ENCODE measurements at regions not wholly inside any gene's neighbourhood (a gene's known extent, or its start where the extent isn't known, plus 50 kb on each side); places are given as distances from the start of the nearest gene placed in this dataset.

DNA sequence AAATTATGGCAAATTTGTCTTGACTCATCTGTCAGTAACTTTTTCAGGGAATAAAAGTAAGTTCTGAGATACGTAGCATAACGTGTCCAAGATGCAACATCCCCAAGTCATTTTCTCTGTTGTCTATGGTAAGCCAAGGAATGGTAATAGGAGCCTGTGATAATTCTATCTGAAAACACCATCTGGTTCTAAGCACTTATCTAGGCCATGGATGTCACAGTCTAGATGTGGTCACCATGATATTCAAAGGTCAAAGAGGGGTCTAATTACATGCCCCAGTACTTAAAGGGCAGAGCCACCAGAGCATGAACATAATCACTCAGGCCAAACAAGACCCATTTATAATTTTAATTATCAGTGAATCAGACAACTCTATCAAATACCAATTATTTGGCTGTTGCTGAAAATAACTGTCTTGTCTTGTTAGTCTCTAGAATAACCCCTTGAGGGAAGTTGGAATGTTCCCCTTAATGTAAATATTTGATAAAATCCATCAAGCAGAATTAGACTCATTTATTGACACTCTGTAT, 225.1 kb upstream of the MPPED2 start:
- DNase-seq (no peak), ATAC-seq (ENCODE audit: low read depth in 2 of 2) (no peak)
- H3K27ac ChIP-seq (ENCODE audit: insufficient read depth, low read length, poor library complexity, severe bottlenecking): no peak overlapping the region
- H3K27ac Mint-ChIP-seq: no peak overlapping the region
- H3K4me3 ChIP-seq (ENCODE audit: low read depth, low read length): no peak overlapping the region
- no peaks in the 10 kb centered on the region for H3K4me1 ChIP-seq (ENCODE audit: control insufficient read depth, insufficient read depth, low read length, poor library complexity, severe bottlenecking)
- no peaks in the 10 kb centered on the region for H3K27me3 Mint-ChIP-seq
- H3K9me3 ChIP-seq (ENCODE audit: control insufficient read depth in 2 of 2, low read length in 2 of 2): peaks cover 0 to 2% of the 10 kb centered on the region in 2 experiments
- H3K36me3 ChIP-seq (ENCODE audit: control insufficient read depth, insufficient read depth, low read length): no peaks in the 10 kb centered on the region
- H3K4me1 Mint-ChIP-seq: no peaks in the 10 kb centered on the region
- no peaks in the 10 kb centered on the region for H3K27me3 ChIP-seq (ENCODE audit: control insufficient read depth, insufficient read depth, low read length)
- H3K36me3 Mint-ChIP-seq: no peaks in the 10 kb centered on the region
- no peak overlapping the region for H3K4me3 Mint-ChIP-seq
- peaks cover 0 to 10% (median 5%) of the 10 kb centered on the region in 7 donors for H3K9me3 Mint-ChIP-seq

DNA sequence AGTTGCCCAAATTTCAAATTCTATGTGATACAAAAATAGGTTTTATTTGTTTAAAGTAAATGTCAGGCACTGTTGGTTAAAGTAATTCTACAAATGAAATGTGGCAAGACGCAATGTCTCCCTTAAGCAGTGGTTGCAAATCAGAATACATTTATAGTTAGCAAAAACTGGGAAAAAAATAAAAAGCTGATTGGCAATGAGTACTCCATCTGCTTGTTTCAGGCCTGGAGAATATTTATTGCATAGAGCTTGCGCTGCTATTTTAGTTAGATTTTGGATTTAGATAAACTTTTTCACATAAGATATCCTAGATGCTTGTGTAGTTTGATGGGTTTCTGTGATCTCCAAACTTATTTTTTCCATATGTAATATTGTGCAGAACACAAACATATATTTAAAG, 224.0 kb upstream of the MPPED2 start:
- H3K27ac Mint-ChIP-seq: no peak overlapping the region
- H3K36me3 Mint-ChIP-seq: no peaks in the 10 kb centered on the region
- Histone ChIP-seq H3K36me3 (ENCODE audit: control insufficient read depth, insufficient read depth, low read length) (no peaks in the 10 kb centered on the region), H3K4me1 (ENCODE audit: control insufficient read depth, insufficient read depth, low read length, poor library complexity, severe bottlenecking) (no peaks in the 10 kb centered on the region), H3K4me3 (ENCODE audit: low read depth, low read length) (no peak overlapping the region), H3K27me3 (ENCODE audit: control insufficient read depth, insufficient read depth, low read length) (no peaks in the 10 kb centered on the region), H3K27ac (ENCODE audit: insufficient read depth, low read length, poor library complexity, severe bottlenecking) (no peak overlapping the region), H3K9me3 (ENCODE audit: control insufficient read depth in 2 of 2, low read length in 2 of 2) (peaks cover 0 to 2% of the 10 kb centered on the region in 2 experiments)
- peaks cover 0 to 8% (median 5%) of the 10 kb centered on the region in 7 donors for H3K9me3 Mint-ChIP-seq
- no peak for ATAC-seq (ENCODE audit: low read depth in 2 of 2)
- DNase-seq: no peak
- H3K27me3 Mint-ChIP-seq: no peaks in the 10 kb centered on the region
- no peaks in the 10 kb centered on the region for H3K4me1 Mint-ChIP-seq
- no peak overlapping the region for H3K4me3 Mint-ChIP-seq

DNA sequence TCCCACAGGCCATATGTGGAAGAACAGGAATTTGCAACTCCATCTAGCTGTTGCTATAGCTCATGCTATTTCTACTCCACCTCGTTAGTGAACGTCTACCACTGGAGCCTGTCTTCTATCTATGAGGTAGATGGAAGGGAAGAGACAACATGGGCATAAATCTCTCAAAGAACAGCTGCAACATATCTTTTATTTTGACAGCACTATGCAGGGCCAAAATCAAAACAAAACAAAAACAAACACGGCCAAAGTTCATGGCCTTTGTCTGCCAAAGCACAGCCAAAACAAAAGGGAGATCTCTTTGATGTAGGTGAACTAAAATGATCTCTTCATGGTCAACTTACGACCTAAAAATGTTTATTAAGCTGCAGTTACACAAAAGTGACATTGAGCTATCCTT, 215.2 kb upstream of the MPPED2 start:
- Mint-ChIP-seq H3K9me3 (peaks cover 0 to 9% (median 3%) of the 10 kb centered on the region in 7 donors), H3K36me3 (no peaks in the 10 kb centered on the region), H3K4me3 (no peak overlapping the region), H3K27me3 (no peaks in the 10 kb centered on the region), H3K4me1 (no peaks in the 10 kb centered on the region), H3K27ac (no peak overlapping the region)
- H3K4me1 ChIP-seq (ENCODE audit: control insufficient read depth, insufficient read depth, low read length, poor library complexity, severe bottlenecking): no peaks in the 10 kb centered on the region
- H3K27me3 ChIP-seq (ENCODE audit: control insufficient read depth, insufficient read depth, low read length): no peaks in the 10 kb centered on the region
- H3K9me3 ChIP-seq (ENCODE audit: control insufficient read depth in 2 of 2, low read length in 2 of 2): no peaks in the 10 kb centered on the region
- H3K27ac ChIP-seq (ENCODE audit: insufficient read depth, low read length, poor library complexity, severe bottlenecking): no peak overlapping the region
- DNase-seq (no peak), ATAC-seq (ENCODE audit: low read depth in 2 of 2) (no peak)
- H3K4me3 ChIP-seq (ENCODE audit: low read depth, low read length): no peak overlapping the region
- H3K36me3 ChIP-seq (ENCODE audit: control insufficient read depth, insufficient read depth, low read length): no peaks in the 10 kb centered on the region

DNA sequence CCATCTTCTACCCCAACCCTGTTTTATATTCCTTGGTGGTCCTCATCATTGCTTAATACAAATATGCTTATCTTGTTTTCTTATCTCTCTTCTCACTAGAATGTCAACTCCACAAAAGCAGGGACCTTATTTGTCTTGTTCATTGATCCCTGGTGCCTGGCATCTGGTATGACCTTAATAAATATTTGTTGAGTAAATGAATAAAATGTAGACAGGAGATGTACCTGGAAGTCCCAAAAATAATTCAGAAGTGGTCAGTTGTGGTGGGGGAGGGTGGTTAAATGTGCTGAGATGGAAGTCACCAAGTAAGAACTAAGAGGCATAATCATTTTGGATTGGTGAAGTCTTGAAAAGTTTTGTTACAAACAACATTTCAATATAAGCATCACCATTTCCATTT, 214.8 kb upstream of the MPPED2 start:
- Histone ChIP-seq H3K27ac (ENCODE audit: insufficient read depth, low read length, poor library complexity, severe bottlenecking) (no peak overlapping the region), H3K9me3 (ENCODE audit: control insufficient read depth in 2 of 2, low read length in 2 of 2) (no peaks in the 10 kb centered on the region), H3K4me3 (ENCODE audit: low read depth, low read length) (no peak overlapping the region), H3K4me1 (ENCODE audit: control insufficient read depth, insufficient read depth, low read length, poor library complexity, severe bottlenecking) (no peaks in the 10 kb centered on the region), H3K36me3 (ENCODE audit: control insufficient read depth, insufficient read depth, low read length) (no peaks in the 10 kb centered on the region), H3K27me3 (ENCODE audit: control insufficient read depth, insufficient read depth, low read length) (no peaks in the 10 kb centered on the region)
- H3K27me3 Mint-ChIP-seq: no peaks in the 10 kb centered on the region
- ATAC-seq (ENCODE audit: low read depth in 2 of 2) (no peak), DNase-seq (no peak)
- no peak overlapping the region for H3K4me3 Mint-ChIP-seq
- H3K9me3 Mint-ChIP-seq: peaks cover 0 to 9% (median 3%) of the 10 kb centered on the region in 7 donors
- H3K27ac Mint-ChIP-seq: no peak overlapping the region
- no peaks in the 10 kb centered on the region for H3K36me3 Mint-ChIP-seq
- no peaks in the 10 kb centered on the region for H3K4me1 Mint-ChIP-seq

DNA sequence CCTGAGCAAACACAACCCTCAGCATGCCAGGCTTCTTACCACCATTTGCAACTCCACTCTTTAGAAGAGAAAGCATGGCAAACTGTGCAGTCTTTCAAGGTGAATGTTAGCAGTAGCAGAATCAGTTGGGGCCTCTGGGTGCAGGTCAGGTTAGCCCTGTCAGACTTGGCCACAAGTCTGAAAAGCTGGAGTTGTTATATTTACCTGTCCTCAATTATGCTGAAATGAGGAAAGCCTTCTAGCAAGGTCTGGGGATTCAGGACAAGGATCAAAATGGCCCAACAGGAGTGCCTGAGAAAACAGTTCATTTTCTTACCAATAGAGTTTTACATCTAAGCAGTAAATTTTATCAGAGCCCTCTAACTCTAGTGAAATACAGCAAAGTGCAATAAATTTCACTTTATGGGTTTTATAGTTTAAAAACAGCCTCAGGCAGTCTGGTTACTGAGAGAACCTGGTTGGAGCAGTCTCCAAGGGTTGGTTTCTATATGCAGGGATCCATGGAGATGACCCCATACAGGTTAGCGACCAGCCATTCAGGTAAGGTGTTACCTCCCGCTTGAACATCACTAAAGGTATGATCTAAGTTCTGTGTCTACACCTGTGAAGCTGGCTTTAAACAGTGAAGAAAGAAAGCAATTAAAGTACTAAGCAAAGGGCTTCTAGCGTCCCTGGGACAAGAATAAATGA, 212.5 kb upstream of the MPPED2 start:
- Mint-ChIP-seq H3K4me1 (no peaks in the 10 kb centered on the region), H3K4me3 (no peak overlapping the region), H3K27me3 (no peaks in the 10 kb centered on the region), H3K27ac (no peak overlapping the region), H3K9me3 (peaks cover 0 to 12% (median 3%) of the 10 kb centered on the region in 7 donors), H3K36me3 (no peaks in the 10 kb centered on the region)
- Histone ChIP-seq H3K36me3 (ENCODE audit: control insufficient read depth, insufficient read depth, low read length) (no peaks in the 10 kb centered on the region), H3K9me3 (ENCODE audit: control insufficient read depth in 2 of 2, low read length in 2 of 2) (no peaks in the 10 kb centered on the region), H3K27me3 (ENCODE audit: control insufficient read depth, insufficient read depth, low read length) (no peaks in the 10 kb centered on the region), H3K27ac (ENCODE audit: insufficient read depth, low read length, poor library complexity, severe bottlenecking) (no peak overlapping the region), H3K4me3 (ENCODE audit: low read depth, low read length) (no peak overlapping the region), H3K4me1 (ENCODE audit: control insufficient read depth, insufficient read depth, low read length, poor library complexity, severe bottlenecking) (no peaks in the 10 kb centered on the region)
- ATAC-seq (ENCODE audit: low read depth in 2 of 2) (no peak), DNase-seq (no peak)

DNA sequence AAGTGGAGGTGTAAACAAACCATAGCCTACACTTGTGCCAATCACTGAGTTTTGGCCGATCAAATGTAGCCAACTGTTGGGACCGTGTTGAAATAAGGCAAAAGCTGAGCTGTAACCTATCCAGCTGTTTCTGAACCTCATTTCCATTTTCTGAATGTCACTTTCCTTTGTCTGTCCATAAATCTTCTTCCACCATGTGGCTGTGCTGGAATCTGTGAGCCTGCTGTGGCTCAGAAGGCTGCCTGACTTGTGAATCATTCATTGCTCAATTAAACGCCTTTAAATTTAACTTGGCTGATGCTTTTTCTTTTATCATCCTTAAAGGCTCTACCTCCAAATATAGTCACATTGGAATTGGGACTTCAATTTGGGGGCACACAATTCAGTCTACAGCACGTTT, 203.1 kb upstream of the MPPED2 start:
- H3K9me3 ChIP-seq (ENCODE audit: control insufficient read depth in 2 of 2, low read length in 2 of 2): no peaks in the 10 kb centered on the region
- no peaks in the 10 kb centered on the region for H3K36me3 ChIP-seq (ENCODE audit: control insufficient read depth, insufficient read depth, low read length)
- Mint-ChIP-seq H3K9me3 (peaks cover 0 to 14% (median 4%) of the 10 kb centered on the region in 7 donors), H3K4me1 (no peaks in the 10 kb centered on the region), H3K27ac (no peak overlapping the region), H3K4me3 (no peak overlapping the region), H3K36me3 (no peaks in the 10 kb centered on the region), H3K27me3 (no peaks in the 10 kb centered on the region)
- no peaks in the 10 kb centered on the region for H3K27me3 ChIP-seq (ENCODE audit: control insufficient read depth, insufficient read depth, low read length)
- no peaks in the 10 kb centered on the region for H3K4me1 ChIP-seq (ENCODE audit: control insufficient read depth, insufficient read depth, low read length, poor library complexity, severe bottlenecking)
- DNase-seq: no peak
- ATAC-seq (ENCODE audit: low read depth in 2 of 2): no peak
- no peak overlapping the region for H3K27ac ChIP-seq (ENCODE audit: insufficient read depth, low read length, poor library complexity, severe bottlenecking)
- H3K4me3 ChIP-seq (ENCODE audit: low read depth, low read length): no peak overlapping the region

DNA sequence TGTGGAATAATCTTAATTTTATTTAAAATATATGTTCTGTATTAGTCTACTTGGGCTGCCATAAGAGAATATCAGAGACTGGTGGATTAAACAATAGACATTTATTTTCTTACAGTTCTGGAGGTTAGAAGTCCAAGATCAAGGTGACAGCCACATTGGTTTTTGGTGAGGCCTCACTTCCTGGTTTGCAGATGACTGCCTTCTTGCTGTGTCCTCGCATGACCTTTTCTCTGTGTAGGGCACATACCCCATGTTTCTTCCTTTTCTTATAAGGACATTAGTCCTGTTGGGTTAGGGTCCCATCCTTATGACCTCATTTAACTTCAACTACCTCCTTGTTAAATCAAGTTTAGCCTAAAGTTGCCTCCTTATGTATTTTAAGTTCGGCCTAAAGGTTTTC, 202.7 kb upstream of the MPPED2 start:
- no peaks in the 10 kb centered on the region for H3K36me3 Mint-ChIP-seq
- Histone ChIP-seq H3K4me3 (ENCODE audit: low read depth, low read length) (no peak overlapping the region), H3K27ac (ENCODE audit: insufficient read depth, low read length, poor library complexity, severe bottlenecking) (no peak overlapping the region), H3K4me1 (ENCODE audit: control insufficient read depth, insufficient read depth, low read length, poor library complexity, severe bottlenecking) (no peaks in the 10 kb centered on the region), H3K9me3 (ENCODE audit: control insufficient read depth in 2 of 2, low read length in 2 of 2) (no peaks in the 10 kb centered on the region), H3K27me3 (ENCODE audit: control insufficient read depth, insufficient read depth, low read length) (no peaks in the 10 kb centered on the region), H3K36me3 (ENCODE audit: control insufficient read depth, insufficient read depth, low read length) (no peaks in the 10 kb centered on the region)
- DNase-seq (no peak), ATAC-seq (ENCODE audit: low read depth in 2 of 2) (no peak)
- H3K4me3 Mint-ChIP-seq: no peak overlapping the region
- H3K27ac Mint-ChIP-seq: no peak overlapping the region
- H3K27me3 Mint-ChIP-seq: no peaks in the 10 kb centered on the region
- peaks cover 0 to 14% (median 4%) of the 10 kb centered on the region in 7 donors for H3K9me3 Mint-ChIP-seq
- H3K4me1 Mint-ChIP-seq: no peaks in the 10 kb centered on the region
